CD14-positive monocyte (primary cell): ENCODE measurements at regions not wholly inside any gene's neighbourhood (a gene's known extent, or its start where the extent isn't known, plus 50 kb on each side); places are given as distances from the start of the nearest gene placed in this dataset.
A peak's percentile ranks its signal among the peaks of the same experiment; 100 is the strongest.

ENCODE experiments used
- DNase-seq, 3 donors: peaks; one replicate each; pipeline ENCODE4 v3.0.0-alpha.2; 2011 to 2022
- H2AFZ ChIP-seq: 2 replicates; pipeline ENCODE4 v1.6.0; 2012; ENCODE audit warnings: mild to moderate bottlenecking, low read depth, low read length, inconsistent platforms; ENCODE audit not compliant: insufficient read depth, poor library complexity, severe bottlenecking
- H3K27ac ChIP-seq, 2 donors: 1 replicate in 1 of 2; 2 replicates in 1 of 2; pipeline ENCODE4 v1.5.1; 2012 to 2013; ENCODE audit warnings: low read length in 2 of 2, control low read depth in 1 of 2, inconsistent platforms in 1 of 2, low read depth in 1 of 2, mild to moderate bottlenecking in 1 of 2
- H3K27me3 ChIP-seq, 2 donors: one replicate each; pipeline versions ENCODE4 v1.6.0 to v1.6.1; 2011 to 2013; ENCODE audit warnings: low read length in 2 of 2; ENCODE audit not compliant: control insufficient read depth in 2 of 2, insufficient read depth in 2 of 2
- H3K36me3 ChIP-seq, 2 donors: replicated peaks in 1 of 2; 1 replicate in 1 of 2; 2 replicates in 1 of 2; pipeline versions ENCODE4 v1.5.1 to v1.6.1; 2012 to 2013; ENCODE audit warnings: low read length in 2 of 2, control low read depth in 1 of 2, inconsistent platforms in 1 of 2, mild to moderate bottlenecking in 1 of 2; ENCODE audit not compliant: insufficient read depth in 2 of 2, control insufficient read depth in 1 of 2
- H3K4me1 ChIP-seq, 2 donors: 1 replicate in 1 of 2; 2 replicates in 1 of 2; pipeline versions ENCODE4 v1.5.1 to v1.6.1; 2012 to 2013; ENCODE audit warnings: low read length in 2 of 2, control low read depth in 1 of 2, inconsistent platforms in 1 of 2, mild to moderate bottlenecking in 1 of 2, moderate library complexity in 1 of 2; ENCODE audit not compliant: insufficient read depth in 2 of 2, control insufficient read depth in 1 of 2
- H3K4me2 ChIP-seq: replicated peaks from 2 replicates; pipeline ENCODE3; 2012; ENCODE audit warnings: low read length, moderate library complexity, mild to moderate bottlenecking; ENCODE audit not compliant: poor library complexity, severe bottlenecking; ENCODE audit errors: extremely low read depth
- H3K4me3 ChIP-seq, 3 experiments: fragments of 200-600 bp in 1 of 3; sonication (generic) in 1 of 3; replicated peaks in 1 of 3; 1 replicate in 2 of 3; 2 replicates in 1 of 3; pipeline ENCODE4 v1.5.1; 2011 to 2013; ENCODE audit warnings: low read length in 3 of 3, mild to moderate bottlenecking in 3 of 3, control low read depth in 2 of 3, low read depth in 2 of 3, inconsistent platforms in 1 of 3, moderate library complexity in 1 of 3
- H3K79me2 ChIP-seq: 2 replicates; pipeline ENCODE4 v1.6.0; 2012; ENCODE audit warnings: mild to moderate bottlenecking, control low read depth, inconsistent platforms, low read length, moderate library complexity; ENCODE audit not compliant: insufficient read depth
- H3K9ac ChIP-seq: 2 replicates; pipeline ENCODE4 v1.6.0; 2017; ENCODE audit warnings: low read length, mild to moderate bottlenecking; ENCODE audit not compliant: insufficient read depth, poor library complexity, severe bottlenecking
- H3K9me3 ChIP-seq, 2 donors: replicated peaks in 1 of 2; 1 replicate in 1 of 2; 2 replicates in 1 of 2; pipeline versions ENCODE4 v1.5.1 to v1.6.1; 2012 to 2013; ENCODE audit warnings: low read length in 2 of 2, control low read depth in 1 of 2; ENCODE audit not compliant: control insufficient read depth in 1 of 2, insufficient read depth in 1 of 2
- H4K20me1 ChIP-seq: 2 replicates; pipeline ENCODE4 v1.6.0; 2012; ENCODE audit warnings: mild to moderate bottlenecking, low read length, control low read depth, moderate library complexity; ENCODE audit not compliant: insufficient read depth
- H3K27ac Mint-ChIP-seq, 7 donors: one replicate each; pipeline ENCODE4 v1.8.0; 2020; ENCODE audit warnings: mild to moderate bottlenecking in 7 of 7, mixed read lengths in 7 of 7, moderate library complexity in 6 of 7, inconsistent platforms in 2 of 7
- H3K27me3 Mint-ChIP-seq, 3 donors: one replicate each; pipeline ENCODE4 v1.8.0; 2021 to 2022; ENCODE audit warnings: low read depth in 3 of 3, mild to moderate bottlenecking in 3 of 3, mixed read lengths in 3 of 3, moderate library complexity in 3 of 3, inconsistent platforms in 1 of 3
- H3K36me3 Mint-ChIP-seq, 2 donors: one replicate each; pipeline ENCODE4 v1.8.0; 2020; ENCODE audit warnings: mixed read lengths in 2 of 2, inconsistent platforms in 1 of 2, mild to moderate bottlenecking in 1 of 2
- H3K4me1 Mint-ChIP-seq: one replicate; pipeline ENCODE4 v1.8.0; 2020; ENCODE audit warnings: mild to moderate bottlenecking, mixed read lengths
- H3K4me3 Mint-ChIP-seq, 2 donors: one replicate each; pipeline ENCODE4 v1.8.0; 2020; ENCODE audit warnings: mild to moderate bottlenecking in 2 of 2, mixed read lengths in 2 of 2, moderate library complexity in 1 of 2
- H3K9me3 Mint-ChIP-seq, 7 donors: one replicate each; pipeline ENCODE4 v1.8.0; 2020 to 2022; ENCODE audit warnings: mixed read lengths in 7 of 7, mild to moderate bottlenecking in 6 of 7, moderate library complexity in 6 of 7, inconsistent platforms in 2 of 7
- CTCF ChIP-seq: fragments of 200-600 bp; IDR thresholded peaks from one replicate; pipeline ENCODE4 v1.8.0; 2022; ENCODE audit warnings: antibody characterized with exemption, mild to moderate bottlenecking
- WGBS: methylation state at CpG from one replicate; pipeline ENCODE4 v1.1.5; 2013; ENCODE audit warnings: missing lambda C conversion rate; ENCODE audit not compliant: insufficient coverage; 5-methylcytosine and 5-hydroxymethylcytosine counted together
- intact Hi-C, 2 donors: fragments of 100-400 bp; cut with micrococcal nuclease; formaldehyde crosslinking; loops; one replicate each; pipeline versions ENCODE4 v1.15.0 to v1.15.1; 2023

GRCh38 chr1:89465201-89465600 lies 59.4 kb upstream of the LRRC8B start:
- H3K27me3 ChIP-seq, result peaks cover 12 to 13% of the 10 kb centered on the region in 2 donors
- H3K4me3 Mint-ChIP-seq, result no peak overlapping the region
- intact Hi-C loops, result no loop called here

GRCh38 chr1:89466307-89466930 lies 58.2 kb upstream of the LRRC8B start:
- DNase-seq, result peak; percentile 6 to 37 (median 27)
- Mint-ChIP-seq H3K9me3 (no peaks in the 10 kb centered on the region), H3K4me3 (peak overlapping the region in 1 of 2 donors; percentile 83), H3K27ac (peak overlapping the region; percentile 5 to 80 (median 64)), H3K27me3 (peaks cover 8 to 15% (median 9%) of the 10 kb centered on the region in 3 donors), H3K4me1 (peaks cover 28% of the 10 kb centered on the region), H3K36me3 (peaks cover 0 to 2% of the 10 kb centered on the region in 2 donors)
- peaks cover 12 to 15% of the 10 kb centered on the region in 2 donors for H3K27me3 ChIP-seq
- peak overlapping the region in 2 of 3 experiments; percentile 16 to 58 for H3K4me3 ChIP-seq
- no peaks in the 10 kb centered on the region for H3K9me3 ChIP-seq
- H3K79me2 ChIP-seq, result no peaks in the 10 kb centered on the region
- H3K27ac ChIP-seq, result peak overlapping the region in 1 of 2 donors; percentile 39
- peaks cover 16 to 24% of the 10 kb centered on the region in 2 donors for H3K4me1 ChIP-seq
- no CpG with 5 or more reads among the region's 6 CpGs for WGBS
- no peaks in the 10 kb centered on the region for H4K20me1 ChIP-seq
- TF ChIP-seq CTCF, result no peak
- intact Hi-C loops, result no loop called here
- H3K9ac ChIP-seq, result no peak overlapping the region
- peak overlapping the region; percentile 67 for H3K4me2 ChIP-seq
- no peaks in the 10 kb centered on the region for H3K36me3 ChIP-seq
- H2AFZ ChIP-seq, result peak overlapping the region; percentile 12

More at GRCh38 chr1:89465201-89465600, 59.4 kb upstream of the LRRC8B start:
- peak in 2 of 3 donors; percentile 11 to 15 for DNase-seq
- no peak for TF ChIP-seq CTCF
- H3K27ac ChIP-seq, result no peak overlapping the region
- no peaks in the 10 kb centered on the region for H3K9me3 ChIP-seq
- H3K9me3 Mint-ChIP-seq, result no peaks in the 10 kb centered on the region
- no peaks in the 10 kb centered on the region for H3K79me2 ChIP-seq
- H3K36me3 Mint-ChIP-seq, result peaks cover 0 to 2% of the 10 kb centered on the region in 2 donors
- no peaks in the 10 kb centered on the region for H4K20me1 ChIP-seq
- peaks cover 18 to 31% of the 10 kb centered on the region in 2 donors for H3K4me1 ChIP-seq
- H3K4me3 ChIP-seq, result no peak overlapping the region
- H3K4me1 Mint-ChIP-seq, result peaks cover 35% of the 10 kb centered on the region
- 100% methylated on average over 1 of the region's 1 CpG for WGBS
- H3K27me3 Mint-ChIP-seq, result peaks cover 7 to 16% (median 8%) of the 10 kb centered on the region in 3 donors
- no peak overlapping the region for H2AFZ ChIP-seq
- no peaks in the 10 kb centered on the region for H3K36me3 ChIP-seq
- H3K9ac ChIP-seq, result no peak overlapping the region
- no peak overlapping the region for H3K27ac Mint-ChIP-seq
- no peak overlapping the region for H3K4me2 ChIP-seq
